NB4 (cell line): ENCODE measurements at regions not wholly inside any gene's neighbourhood (a gene's known extent, or its start where the extent isn't known, plus 50 kb on each side); places are given as distances from the start of the nearest gene placed in this dataset.
"Not testable (repeated sequence)": the region's sequence is repeated elsewhere in the genome, so short reads cannot be mapped to it uniquely, and the experiment has no call there.

ENCODE experiments used
- MYC ChIP-seq: IDR thresholded peaks from 2 replicates; pipeline ENCODE4 v1.6.1; 2011; ENCODE audit warnings: low read depth, low read length
- POLR2A ChIP-seq: IDR thresholded peaks from 2 replicates; pipeline ENCODE4 v1.6.1; 2011; ENCODE audit warnings: mild to moderate bottlenecking; ENCODE audit not compliant: insufficient read length; ENCODE audit errors: extremely low read depth
- TF ChIP-seq, protein P1 (sequence below): IDR thresholded peaks from one replicate; pipeline ENCODE4 v1.5.1; 2012; ENCODE audit warnings: low read depth, low read length
- TF ChIP-seq, protein P2 (sequence below): IDR thresholded peaks from 2 replicates; pipeline ENCODE4 v1.6.1; 2011; ENCODE audit warnings: low read depth, low read length

DNA sequence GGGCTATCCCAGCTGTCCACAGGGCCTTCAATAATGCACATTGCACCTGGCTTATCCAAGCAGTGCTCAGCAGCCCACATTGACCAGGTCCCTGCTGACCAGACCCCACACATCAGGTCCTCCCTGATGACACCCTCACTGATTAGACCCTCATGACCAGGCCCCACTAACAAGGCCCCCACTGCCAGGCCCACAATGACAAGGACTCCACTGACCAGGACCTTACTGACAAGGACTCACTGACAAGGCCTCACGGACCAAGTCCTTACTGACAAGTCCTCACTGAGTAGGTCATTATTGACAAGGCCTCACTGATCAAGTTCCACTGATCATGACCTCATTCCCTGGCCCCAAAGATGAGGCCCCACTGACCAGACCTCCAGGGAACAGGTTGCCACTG, 3837.8 kb upstream of the OR11H1 start:
- TF ChIP-seq POLR2A, MYC: not testable (repeated sequence)
- TF ChIP-seq, protein P1, sequence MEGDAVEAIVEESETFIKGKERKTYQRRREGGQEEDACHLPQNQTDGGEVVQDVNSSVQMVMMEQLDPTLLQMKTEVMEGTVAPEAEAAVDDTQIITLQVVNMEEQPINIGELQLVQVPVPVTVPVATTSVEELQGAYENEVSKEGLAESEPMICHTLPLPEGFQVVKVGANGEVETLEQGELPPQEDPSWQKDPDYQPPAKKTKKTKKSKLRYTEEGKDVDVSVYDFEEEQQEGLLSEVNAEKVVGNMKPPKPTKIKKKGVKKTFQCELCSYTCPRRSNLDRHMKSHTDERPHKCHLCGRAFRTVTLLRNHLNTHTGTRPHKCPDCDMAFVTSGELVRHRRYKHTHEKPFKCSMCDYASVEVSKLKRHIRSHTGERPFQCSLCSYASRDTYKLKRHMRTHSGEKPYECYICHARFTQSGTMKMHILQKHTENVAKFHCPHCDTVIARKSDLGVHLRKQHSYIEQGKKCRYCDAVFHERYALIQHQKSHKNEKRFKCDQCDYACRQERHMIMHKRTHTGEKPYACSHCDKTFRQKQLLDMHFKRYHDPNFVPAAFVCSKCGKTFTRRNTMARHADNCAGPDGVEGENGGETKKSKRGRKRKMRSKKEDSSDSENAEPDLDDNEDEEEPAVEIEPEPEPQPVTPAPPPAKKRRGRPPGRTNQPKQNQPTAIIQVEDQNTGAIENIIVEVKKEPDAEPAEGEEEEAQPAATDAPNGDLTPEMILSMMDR: not testable (repeated sequence)
- TF ChIP-seq, protein P2, sequence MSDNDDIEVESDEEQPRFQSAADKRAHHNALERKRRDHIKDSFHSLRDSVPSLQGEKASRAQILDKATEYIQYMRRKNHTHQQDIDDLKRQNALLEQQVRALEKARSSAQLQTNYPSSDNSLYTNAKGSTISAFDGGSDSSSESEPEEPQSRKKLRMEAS: not testable (repeated sequence)
